Brain microvascular endothelial cell (primary cell): ENCODE measurements at regions not wholly inside any gene's neighbourhood (a gene's known extent, or its start where the extent isn't known, plus 50 kb on each side); places are given as distances from the start of the nearest gene placed in this dataset.

Source experiments
- DNase-seq: peaks from one replicate; pipeline ENCODE4 v3.0.0-alpha.2; 2020
- H3K27ac ChIP-seq: fragments of 250-450 bp; sonication (Bioruptor Pico); 2 replicates; pipeline ENCODE4 v1.5.1; 2020; ENCODE audit warnings: mild to moderate bottlenecking, moderate library complexity
- H3K27me3 ChIP-seq: fragments of 250-450 bp; sonication (Bioruptor Pico); replicated peaks from 2 replicates; pipeline ENCODE4 v1.5.1; 2020; ENCODE audit warnings: mild to moderate bottlenecking
- H3K36me3 ChIP-seq: fragments of 250-450 bp; sonication (Bioruptor Pico); replicated peaks from 2 replicates; pipeline ENCODE4 v1.5.1; 2020; ENCODE audit warnings: mild to moderate bottlenecking
- H3K4me3 ChIP-seq: 2 replicates; pipeline ENCODE4 v1.5.1; 2011; ENCODE audit warnings: low read depth, mild to moderate bottlenecking, control low read depth, low read length, moderate library complexity
- in situ Hi-C: cut with HindIII; loops from 2 replicates; pipeline ENCODE4 v1.10.0; 2017; ENCODE audit warnings: low sequenced_read_pairs, low pct_ligation_motif_present
- TF ChIP-seq, protein P1 (sequence below): IDR thresholded peaks from 2 replicates; pipeline ENCODE4 v1.5.1; 2011; ENCODE audit warnings: low read depth, mild to moderate bottlenecking, moderate library complexity, low read length, control low read depth, inconsistent platforms; ENCODE audit errors: missing control alignments

DNA sequence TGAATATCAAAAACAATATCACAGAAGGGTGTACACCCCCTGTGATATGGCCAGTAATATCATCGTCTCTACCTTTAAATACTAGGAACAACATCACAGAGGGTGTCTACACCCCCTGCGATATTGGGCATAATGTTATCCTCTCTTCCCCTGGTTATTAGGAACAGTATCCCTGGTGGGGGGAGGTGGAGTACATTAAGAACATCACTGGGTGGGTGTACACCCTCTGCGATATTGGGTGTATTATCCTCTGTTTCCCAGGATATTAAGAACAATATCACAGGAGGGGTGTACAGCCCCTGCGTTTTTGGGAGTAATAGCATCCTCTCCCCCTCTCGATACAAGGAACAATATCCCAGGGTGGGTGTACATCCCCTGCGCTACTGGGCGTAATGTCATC is 1932.8 kb downstream of the SUCLG1 start:
- Histone ChIP-seq H3K4me3 (no peak overlapping the region), H3K36me3 (no peaks in the 10 kb centered on the region), H3K27ac (no peak overlapping the region), H3K27me3 (no peaks in the 10 kb centered on the region)
- in situ Hi-C loops = no loop called here
- TF ChIP-seq, protein P1, sequence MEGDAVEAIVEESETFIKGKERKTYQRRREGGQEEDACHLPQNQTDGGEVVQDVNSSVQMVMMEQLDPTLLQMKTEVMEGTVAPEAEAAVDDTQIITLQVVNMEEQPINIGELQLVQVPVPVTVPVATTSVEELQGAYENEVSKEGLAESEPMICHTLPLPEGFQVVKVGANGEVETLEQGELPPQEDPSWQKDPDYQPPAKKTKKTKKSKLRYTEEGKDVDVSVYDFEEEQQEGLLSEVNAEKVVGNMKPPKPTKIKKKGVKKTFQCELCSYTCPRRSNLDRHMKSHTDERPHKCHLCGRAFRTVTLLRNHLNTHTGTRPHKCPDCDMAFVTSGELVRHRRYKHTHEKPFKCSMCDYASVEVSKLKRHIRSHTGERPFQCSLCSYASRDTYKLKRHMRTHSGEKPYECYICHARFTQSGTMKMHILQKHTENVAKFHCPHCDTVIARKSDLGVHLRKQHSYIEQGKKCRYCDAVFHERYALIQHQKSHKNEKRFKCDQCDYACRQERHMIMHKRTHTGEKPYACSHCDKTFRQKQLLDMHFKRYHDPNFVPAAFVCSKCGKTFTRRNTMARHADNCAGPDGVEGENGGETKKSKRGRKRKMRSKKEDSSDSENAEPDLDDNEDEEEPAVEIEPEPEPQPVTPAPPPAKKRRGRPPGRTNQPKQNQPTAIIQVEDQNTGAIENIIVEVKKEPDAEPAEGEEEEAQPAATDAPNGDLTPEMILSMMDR = no peak
- no peak for DNase-seq

DNA sequence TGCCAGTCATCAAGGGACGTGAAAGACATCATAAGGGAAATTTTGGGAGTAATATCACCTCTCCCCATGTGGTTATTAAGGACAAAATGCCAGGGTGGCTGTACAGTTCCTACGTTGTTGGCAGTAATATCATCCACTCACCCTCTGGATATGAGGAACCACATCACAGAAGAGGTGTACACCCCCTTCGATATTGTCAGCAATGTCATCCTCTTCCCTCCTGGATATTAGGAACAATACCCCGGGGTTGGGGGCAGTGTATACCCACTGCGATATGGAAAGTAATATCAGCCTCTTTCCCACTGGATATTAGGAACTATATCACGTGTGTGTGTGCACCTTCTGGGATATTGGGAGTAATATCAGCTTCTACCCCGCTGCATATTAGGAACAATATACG is 1933.3 kb downstream of the SUCLG1 start:
- in situ Hi-C loops = no loop called here
- H3K27ac ChIP-seq = no peak overlapping the region

DNA sequence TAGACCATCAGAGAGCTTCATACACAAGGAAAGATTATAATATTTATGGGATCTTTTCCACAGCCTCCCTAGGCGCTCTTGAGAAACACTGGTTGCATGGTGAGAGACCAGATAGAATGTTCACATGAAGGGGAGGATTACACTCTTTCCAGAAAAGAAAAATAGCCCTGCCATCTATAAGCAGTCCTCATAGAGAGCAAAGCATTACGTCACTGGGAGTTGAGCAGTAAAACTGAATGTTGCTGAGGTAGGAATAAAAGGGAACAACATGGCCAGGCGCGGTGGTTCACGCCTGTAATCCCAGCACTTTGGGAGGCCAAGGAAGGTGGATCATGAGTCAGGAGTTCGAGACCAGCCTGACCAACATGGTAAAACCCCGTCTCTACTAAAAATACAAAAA is 1934.3 kb downstream of the SUCLG1 start:
- in situ Hi-C loops = no loop called here
- TF ChIP-seq, protein P1 = no peak
- Histone ChIP-seq H3K36me3 (no peaks in the 10 kb centered on the region), H3K27me3 (no peaks in the 10 kb centered on the region), H3K4me3 (no peak overlapping the region), H3K27ac (no peak overlapping the region)
- DNase-seq = no peak

More for the DNA sequence above, 1933.3 kb downstream of the SUCLG1 start:
- H3K4me3 ChIP-seq = no peak overlapping the region
- TF ChIP-seq, protein P1 = no peak
- no peak for DNase-seq
- no peaks in the 10 kb centered on the region for H3K27me3 ChIP-seq
- no peaks in the 10 kb centered on the region for H3K36me3 ChIP-seq

DNA sequence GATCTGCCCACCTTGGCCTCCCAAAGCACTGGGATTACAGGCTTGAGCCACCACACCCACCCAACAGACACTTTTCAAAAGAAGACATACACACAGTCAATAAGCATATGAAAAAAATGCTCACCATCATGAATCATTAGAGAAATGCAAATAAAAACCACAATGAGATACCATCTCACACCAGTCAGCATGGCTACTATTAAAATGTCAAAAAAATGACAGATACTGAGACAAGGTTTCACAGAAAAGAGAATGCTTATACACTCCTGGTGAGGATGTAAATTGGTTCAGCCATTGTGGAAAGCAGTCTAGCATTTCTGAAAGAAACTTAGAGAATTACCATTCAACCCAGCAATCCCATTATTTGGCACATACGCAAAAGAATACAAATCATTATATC is 1947.2 kb downstream of the SUCLG1 start:
- Histone ChIP-seq H3K27ac (no peak overlapping the region), H3K36me3 (no peaks in the 10 kb centered on the region), H3K27me3 (no peaks in the 10 kb centered on the region), H3K4me3 (no peak overlapping the region)
- in situ Hi-C loops = no loop called here
- TF ChIP-seq, protein P1 = no peak
- no peak for DNase-seq

DNA sequence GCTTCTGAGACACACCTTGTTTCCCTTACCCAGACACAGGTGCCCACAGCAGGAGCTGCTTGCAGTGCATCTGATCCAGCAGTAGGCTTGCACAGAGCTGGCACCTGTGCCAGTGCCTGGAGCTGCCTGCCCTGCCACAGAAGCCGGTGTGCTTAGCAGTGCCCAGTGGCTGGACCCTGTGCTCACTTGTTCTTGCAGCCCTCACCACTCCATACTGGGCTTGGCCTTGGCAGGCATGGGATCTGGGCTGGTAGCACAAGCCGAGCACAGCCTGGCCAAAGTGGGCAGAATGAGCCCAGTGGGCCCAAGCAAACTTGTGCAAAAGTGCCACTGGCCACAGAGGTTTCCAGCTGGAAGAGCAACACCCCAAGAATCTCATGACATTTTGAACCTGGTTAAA is 1950.4 kb downstream of the SUCLG1 start:
- Histone ChIP-seq H3K27me3 (no peaks in the 10 kb centered on the region), H3K36me3 (no peaks in the 10 kb centered on the region), H3K4me3 (no peak overlapping the region), H3K27ac (no peak overlapping the region)
- TF ChIP-seq, protein P1 = no peak
- in situ Hi-C loops = no loop called here
- DNase-seq = no peak

DNA sequence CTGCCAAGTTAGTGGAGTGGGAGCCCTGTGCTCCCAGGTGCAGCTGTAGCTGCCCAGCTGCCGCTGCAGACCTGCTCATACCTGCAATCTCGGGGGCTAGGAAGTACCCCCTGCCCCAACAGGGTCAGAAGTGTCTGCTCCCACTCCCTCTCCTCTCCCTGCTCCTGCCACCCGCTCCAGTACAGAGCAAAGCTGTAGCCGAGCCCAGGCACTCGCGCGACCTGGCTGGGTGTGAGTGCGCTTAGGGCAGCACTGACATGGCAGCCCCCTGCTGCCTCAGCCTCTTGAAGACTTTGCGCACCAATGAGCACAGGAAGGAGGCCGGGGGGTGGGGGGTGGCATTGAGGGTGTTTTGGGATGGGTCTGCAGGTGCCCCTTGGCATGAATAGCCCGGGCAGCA is 1951.4 kb downstream of the SUCLG1 start:
- H3K36me3 ChIP-seq = no peaks in the 10 kb centered on the region
- no peak overlapping the region for H3K27ac ChIP-seq
- in situ Hi-C loops = no loop called here
- H3K27me3 ChIP-seq = no peaks in the 10 kb centered on the region
- no peak overlapping the region for H3K4me3 ChIP-seq
- TF ChIP-seq, protein P1 = no peak
- DNase-seq = no peak
